ENCODE measurements at regions not wholly inside any gene's neighbourhood (a gene's known extent, or its start where the extent isn't known, plus 50 kb on each side); places are given as distances from the start of the nearest gene placed in this dataset.

GRCh38 chr20:12504779-12505178 is 504.0 kb upstream of the SPTLC3 start:
- no peak overlapping the region for H3K4me2 ChIP-seq (ENCODE audit: insufficient read depth, low read length)
- CTCF ChIA-PET = no interaction called here
- POLR2A ChIA-PET = no interaction called here
- FAIRE-seq = no peak
- no TSS peak for BruUV-seq (replicated peaks)
- no peak overlapping the region for H2AFZ ChIP-seq (ENCODE audit: low read depth, low read length)
- DNase-seq (ENCODE audit: low read depth, low spot score) = no peak
- dilution Hi-C loops (cut with MboI; ENCODE audit: extremely low pct_ligation_motif_present, low sequenced_read_pairs) (no loop called here), intact Hi-C loops (cut with micrococcal nuclease) (no loop called here)
- no peaks in the 10 kb centered on the region for H3K27me3 ChIP-seq (ENCODE audit: control insufficient read depth in 2 of 2, insufficient read depth in 2 of 2, low read length in 2 of 2)
- no peak for TF ChIP-seq CTCF (IDR thresholded peaks at IDR 0.05; ENCODE audit: extremely low read depth in 1 of 2, insufficient read depth in 1 of 2, low read depth in 1 of 2, low read length in 2 of 2)
- TF ChIP-seq MAX (IDR thresholded peaks at IDR 0.05; ENCODE audit: insufficient read depth, insufficient read length) = no peak
- no peak for TF ChIP-seq FOS (IDR thresholded peaks at IDR 0.05; ENCODE audit: borderline replicate concordance, insufficient read depth, low read length)
- TF ChIP-seq JUN (IDR thresholded peaks at IDR 0.05; ENCODE audit: borderline replicate concordance, insufficient read depth, insufficient read length, low read depth) = no peak
- TF ChIP-seq MYC (IDR thresholded peaks at IDR 0.05; ENCODE audit: low read depth, low read length) = no peak
- no peak for TF ChIP-seq EZH2 (IDR thresholded peaks at IDR 0.05; ENCODE audit: borderline replicate concordance, low read depth, low read length, severe bottlenecking)
- TF ChIP-seq POLR2A (IDR thresholded peaks at IDR 0.05; ENCODE audit: low read depth, low read length) = no peak
- TF ChIP-seq POLR2AphosphoS5 (IDR thresholded peaks at IDR 0.05; ENCODE audit: insufficient read depth, low read depth, low read length) = no peak
- TF ChIP-seq GATA2 (IDR thresholded peaks at IDR 0.05; ENCODE audit: insufficient read depth, insufficient read length, low read depth, low read length) = no peak
- no peaks in the 10 kb centered on the region for H4K20me1 ChIP-seq (replicated peaks; ENCODE audit: control insufficient read depth, extremely low read depth, insufficient read depth, low read length)
- H3K79me2 ChIP-seq (ENCODE audit: control insufficient read depth, insufficient read depth, low read length) = no peaks in the 10 kb centered on the region
- H3K9ac ChIP-seq (replicated peaks; ENCODE audit: extremely low read depth, insufficient read depth, low read length) = no peak overlapping the region
- H3K36me3 ChIP-seq (ENCODE audit: control insufficient read depth in 2 of 2, extremely low read depth in 1 of 2, insufficient read depth in 2 of 2, low read length in 2 of 2) = no peaks in the 10 kb centered on the region
- H3K9me1 ChIP-seq (replicated peaks; ENCODE audit: control insufficient read depth, extremely low read depth, insufficient read depth, low read length) = no peaks in the 10 kb centered on the region
- no peaks in the 10 kb centered on the region for H3K4me1 ChIP-seq (ENCODE audit: control insufficient read depth, extremely low read depth, insufficient read depth, low read length)
- peaks cover 2% of the 10 kb centered on the region for H3K9me3 ChIP-seq (replicated peaks; ENCODE audit: control insufficient read depth, insufficient read depth, low read length)
- H3K27ac ChIP-seq (ENCODE audit: insufficient read depth, low read depth, low read length) = no peak overlapping the region
- no peak overlapping the region for H3K4me3 ChIP-seq (replicated peaks in 1 of 3; ENCODE audit: insufficient read depth in 1 of 3, low read depth in 1 of 3, low read length in 3 of 3)
